Fibroblast of the conjunctiva (primary cell): ENCODE measurements at regions not wholly inside any gene's neighbourhood (a gene's known extent, or its start where the extent isn't known, plus 50 kb on each side); places are given as distances from the start of the nearest gene placed in this dataset.
"Not testable (repeated sequence)": the region's sequence is repeated elsewhere in the genome, so short reads cannot be mapped to it uniquely, and the experiment has no call there.

ENCODE experiments used
- DNase-seq: peaks from one replicate; pipeline ENCODE4 v3.0.0-alpha.2; 2010; ENCODE audit warnings: low read depth

DNA sequence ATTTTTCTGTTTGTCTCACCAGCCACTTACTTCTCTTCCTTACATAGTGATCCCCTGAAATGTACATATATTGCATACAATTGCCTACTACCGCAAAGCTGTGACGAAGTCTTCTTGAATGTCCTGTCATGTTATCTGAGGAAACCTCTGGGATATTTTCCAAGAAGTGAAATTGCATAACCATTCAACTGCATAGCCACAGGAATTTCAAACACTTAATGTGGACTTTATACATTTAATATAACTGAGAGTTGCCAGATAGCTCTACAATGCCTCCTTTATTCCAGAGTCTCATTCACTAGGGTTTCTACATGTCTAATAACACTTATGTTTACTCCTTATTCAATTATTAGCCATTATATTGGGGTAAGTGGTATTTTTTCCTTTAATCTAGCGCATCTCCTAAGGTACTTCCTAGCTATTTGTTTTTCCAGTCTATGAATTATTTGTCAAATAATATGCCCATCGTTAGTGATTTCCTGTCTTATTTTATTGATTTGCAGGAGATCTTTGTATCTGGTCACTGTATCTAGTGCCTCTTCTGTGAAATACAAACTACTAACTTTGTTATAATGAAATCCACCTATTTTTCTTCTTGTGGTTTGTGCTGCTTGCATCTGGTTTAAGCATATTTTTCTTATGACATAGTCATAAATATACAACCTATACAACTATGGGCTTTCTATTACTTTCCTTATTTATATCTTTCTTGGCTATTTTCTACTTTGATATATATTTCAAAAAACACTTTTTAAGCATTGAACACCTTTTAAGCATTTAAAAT is 69.2 kb upstream of the GRID2 start:
- DNase-seq = peak; percentile 96

DNA sequence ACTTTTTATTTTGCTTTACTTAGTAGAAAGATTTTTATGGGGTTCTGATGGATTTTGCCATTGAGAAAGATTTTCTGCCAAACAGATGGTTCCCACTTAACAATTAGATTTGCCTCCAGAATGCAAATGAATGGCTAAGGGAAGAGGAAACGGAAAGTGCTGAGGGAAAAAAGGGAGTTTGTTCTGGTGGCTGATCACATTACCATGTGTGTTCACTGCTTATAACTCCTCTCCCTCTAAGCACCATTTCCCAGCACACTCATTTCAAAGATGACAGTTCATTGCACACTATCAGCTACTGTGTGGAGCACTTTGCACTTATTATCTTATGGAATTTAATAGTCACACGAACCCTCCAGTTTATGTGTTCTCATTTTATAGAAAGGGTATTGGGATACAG is 68.0 kb upstream of the GRID2 start:
- no peak for DNase-seq

DNA sequence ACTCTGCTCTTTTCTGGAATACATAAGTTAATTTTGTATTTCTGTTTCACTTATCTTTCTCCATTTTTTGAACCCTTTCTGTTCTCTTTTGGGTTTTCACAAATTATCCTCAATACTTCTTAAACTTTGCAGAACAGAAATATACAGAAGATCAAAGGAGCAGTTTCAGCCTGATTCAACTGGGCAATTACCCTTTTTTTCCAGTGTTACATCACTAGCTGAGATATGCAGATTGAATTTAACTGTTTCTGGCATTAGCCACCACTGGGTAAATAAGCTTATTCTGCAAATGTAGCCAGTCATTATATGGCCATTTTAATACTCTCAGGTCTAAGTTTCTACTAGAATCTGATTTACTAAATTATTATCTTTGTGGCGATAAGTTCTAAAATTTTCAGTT is 66.9 kb upstream of the GRID2 start:
- DNase-seq = peak; percentile 48

DNA sequence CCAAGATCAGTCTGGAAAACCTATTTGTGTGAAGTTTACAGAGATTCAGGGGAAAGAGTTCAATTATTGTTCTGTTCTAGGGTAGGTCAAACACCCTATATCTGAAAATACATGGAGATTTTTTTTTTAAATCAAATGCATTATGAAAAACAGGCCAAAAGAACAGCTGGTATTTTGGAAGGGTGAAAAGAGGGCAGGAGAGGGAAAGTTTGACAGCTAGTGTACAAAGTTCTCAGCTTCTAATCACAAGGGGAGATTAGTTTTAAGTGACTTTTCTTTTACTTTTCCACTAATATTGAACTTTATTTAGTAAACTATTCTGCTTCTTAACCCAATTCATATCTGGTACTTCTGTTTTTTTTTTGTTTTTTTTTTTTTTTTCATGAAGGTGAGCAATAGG is 66.2 kb upstream of the GRID2 start:
- no peak for DNase-seq

DNA sequence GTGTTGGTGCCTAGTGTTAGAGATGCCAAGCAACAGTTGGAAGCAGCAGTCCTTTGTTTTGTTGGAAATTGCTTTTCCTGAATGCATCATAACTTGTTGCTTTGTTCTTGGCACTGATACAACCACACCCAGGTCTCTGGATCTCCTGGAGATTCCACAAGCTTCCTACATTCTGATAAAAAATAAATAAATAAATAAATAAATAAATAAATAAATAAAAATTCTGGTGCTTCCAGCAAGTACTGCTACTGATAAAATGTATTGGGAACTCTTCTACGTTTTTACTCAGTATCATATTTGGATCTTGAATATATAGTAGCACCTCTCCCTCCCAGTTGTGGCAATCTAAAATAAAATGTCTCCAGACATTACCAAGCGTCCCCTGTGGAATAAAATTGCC is 62.7 kb upstream of the GRID2 start:
- no peak for DNase-seq

DNA sequence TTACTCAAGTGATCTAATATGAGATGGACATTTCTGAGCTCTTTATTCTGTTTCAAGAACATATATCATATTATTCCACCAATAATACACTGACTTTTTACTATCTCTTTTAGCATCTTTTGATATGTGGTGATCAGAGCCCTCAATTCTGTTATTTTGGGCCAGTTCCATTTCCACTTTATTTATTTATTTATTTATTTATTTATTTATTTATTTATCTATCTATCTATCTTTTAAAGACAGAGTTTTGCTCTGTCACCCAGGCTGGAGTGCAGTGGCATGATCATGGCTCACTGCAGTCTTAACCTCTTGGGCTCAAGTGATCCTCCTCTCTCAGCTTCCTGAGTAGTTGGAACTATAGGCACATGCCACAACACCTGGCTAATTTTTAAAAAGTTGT is 57.4 kb upstream of the GRID2 start:
- no peak for DNase-seq

DNA sequence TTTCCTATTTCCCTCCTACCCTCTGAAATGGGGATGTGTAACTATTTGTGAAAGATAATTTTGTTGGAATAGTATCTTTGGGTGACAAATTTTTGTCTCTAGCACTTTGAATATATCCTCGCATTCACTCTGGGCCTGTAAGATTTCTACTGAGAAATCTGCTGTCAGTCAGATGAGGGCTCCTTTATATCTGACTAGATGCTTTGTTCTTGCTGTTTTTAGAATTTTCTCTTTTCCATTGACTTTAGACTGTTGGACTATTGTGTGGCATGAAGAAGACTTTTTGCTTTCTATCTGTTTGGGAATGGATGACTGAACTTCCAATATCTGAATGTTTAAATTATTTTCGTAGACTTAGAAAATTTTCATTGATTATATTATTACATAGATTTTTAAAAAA is 54.2 kb upstream of the GRID2 start:
- no peak for DNase-seq

DNA sequence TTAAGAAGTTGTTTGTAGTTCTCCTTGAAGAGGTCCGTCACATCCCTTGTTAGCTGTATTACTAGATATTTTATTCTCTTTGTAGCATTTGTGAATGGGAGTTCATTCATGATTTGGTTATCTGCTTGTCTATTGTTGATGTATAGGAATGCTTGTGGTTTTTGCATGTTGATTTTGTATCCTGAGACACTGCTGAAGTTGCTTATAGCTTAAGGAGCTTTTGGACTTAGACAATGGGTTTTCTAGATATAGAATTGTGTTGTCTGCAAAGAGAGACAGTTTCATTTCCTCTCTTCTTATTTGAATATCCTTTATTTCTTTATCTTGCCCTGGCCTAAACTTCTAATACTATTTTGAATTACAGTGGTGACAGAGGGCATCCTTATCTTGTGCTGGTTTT is 52.1 kb upstream of the GRID2 start:
- DNase-seq = no peak

DNA sequence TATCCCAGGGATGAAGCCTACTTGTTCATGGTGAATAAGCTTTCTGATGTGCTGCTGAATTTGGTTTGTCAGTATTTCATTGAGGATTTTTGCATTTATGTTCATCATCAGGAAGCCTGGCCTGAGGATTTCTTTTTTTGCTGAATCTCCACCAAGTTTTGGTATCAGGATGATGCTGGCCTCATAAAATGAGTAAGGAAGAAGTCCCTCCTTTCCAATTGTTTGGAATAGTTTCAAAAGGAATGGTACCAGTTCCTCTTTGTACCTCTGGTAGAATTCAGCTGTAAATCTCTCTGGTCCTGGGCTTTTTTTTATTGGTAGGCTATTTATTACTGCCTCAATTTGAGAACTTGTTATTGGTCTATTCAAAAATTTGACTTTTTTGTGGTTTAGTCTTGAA is 51.4 kb upstream of the GRID2 start:
- not testable (repeated sequence) for DNase-seq

DNA sequence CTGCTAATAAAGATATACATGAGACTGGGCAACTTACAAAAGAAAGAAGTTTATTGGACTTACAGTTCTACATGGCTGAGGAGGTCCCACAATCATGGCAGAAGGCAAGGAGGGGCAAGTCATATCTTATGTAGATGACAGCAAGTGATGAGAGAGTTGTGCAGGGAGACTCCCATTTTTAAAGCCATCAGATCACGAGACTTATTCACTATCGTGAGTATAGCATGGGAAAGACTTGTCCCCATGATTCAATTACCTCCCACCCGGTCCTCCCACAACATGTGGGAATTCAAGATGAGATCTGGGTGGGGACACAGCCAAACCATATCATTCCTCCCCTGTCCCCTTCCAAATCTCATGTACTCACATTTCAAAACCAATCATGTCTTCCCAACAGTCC is 50.9 kb upstream of the GRID2 start:
- DNase-seq = no peak

DNA sequence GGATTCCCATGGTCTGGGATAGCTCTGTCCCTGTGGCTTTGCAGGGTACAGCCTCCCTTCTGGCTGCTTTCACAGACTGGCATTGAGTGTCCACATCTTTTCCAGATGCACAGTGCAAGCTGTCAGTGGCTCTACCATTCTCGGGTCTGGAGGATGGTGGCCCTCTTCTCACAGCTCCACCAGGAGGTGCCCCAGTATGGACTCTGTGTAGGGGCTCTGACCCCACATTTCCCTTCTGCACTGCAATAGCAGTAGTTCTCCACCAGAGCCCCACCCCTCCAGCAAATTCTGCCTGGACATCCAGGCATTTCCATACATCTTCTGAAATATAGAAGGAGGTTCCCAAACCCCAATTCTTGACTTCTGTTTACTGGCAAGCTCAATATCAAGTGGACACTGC is 50.2 kb upstream of the GRID2 start:
- no peak for DNase-seq
